Upper lobe of left lung (tissue), 6 donors: ENCODE measurements at regions not wholly inside any gene's neighbourhood (a gene's known extent, or its start where the extent isn't known, plus 50 kb on each side); places are given as distances from the start of the nearest gene placed in this dataset.

Source experiments
- ATAC-seq, 2 donors: fragments of 200-7000 bp; cut with Tn5 transposase; one replicate each; pipeline ENCODE4 v1.9.1; 2022; ENCODE audit warnings: mild to moderate bottlenecking in 2 of 2, moderate library complexity in 2 of 2; ENCODE audit not compliant: low FRiP score in 2 of 2
- DNase-seq, 2 donors: peaks; one replicate each; pipeline ENCODE4 v3.0.0-alpha.2; 2019 to 2020
- H3K27ac ChIP-seq, 4 donors: fragments of 200-600 bp; sonication (generic); one replicate each; pipeline ENCODE4 v1.5.1; 2016 to 2019
- H3K27me3 ChIP-seq, 4 donors: fragments of 200-600 bp; sonication (generic); one replicate each; pipeline ENCODE4 v1.5.1; 2017 to 2019
- H3K36me3 ChIP-seq, 4 donors: fragments of 200-600 bp; sonication (generic); one replicate each; pipeline ENCODE4 v1.5.1; 2016 to 2019
- H3K4me1 ChIP-seq, 4 donors: fragments of 200-600 bp; sonication (generic); one replicate each; pipeline ENCODE4 v1.5.1; 2018 to 2019
- H3K4me3 ChIP-seq, 4 donors: fragments of 200-600 bp; sonication (generic); one replicate each; pipeline ENCODE4 v1.5.1; 2017 to 2019; ENCODE audit warnings: mild to moderate bottlenecking in 2 of 4, moderate library complexity in 1 of 4
- H3K9me3 ChIP-seq, 4 donors: fragments of 200-600 bp; sonication (generic); one replicate each; pipeline ENCODE4 v1.5.1; 2018 to 2019
- CTCF ChIP-seq, 6 experiments: fragments of 450-650 bp in 4 of 6; fragments of 200-600 bp in 2 of 6; sonication (generic) in 2 of 6; IDR thresholded peaks; one replicate each; pipeline ENCODE4 v1.5.1; 2016 to 2019; ENCODE audit warnings: antibody characterized with exemption in 6 of 6
- EP300 ChIP-seq, 4 donors: sonication (generic); formaldehyde crosslinking; IDR thresholded peaks; one replicate each; pipeline ENCODE4 v1.5.1; 2017; ENCODE audit warnings: antibody characterized with exemption in 4 of 4, control low read depth in 2 of 4
- POLR2A ChIP-seq, 4 donors: fragments of 450-650 bp; IDR thresholded peaks; one replicate each; pipeline ENCODE4 v1.5.1; 2016 to 2017; ENCODE audit warnings: antibody characterized with exemption in 4 of 4, mild to moderate bottlenecking in 2 of 4
- POLR2AphosphoS5 ChIP-seq, 2 donors: sonication (generic); formaldehyde crosslinking; IDR thresholded peaks; one replicate each; pipeline ENCODE4 v1.5.1; 2017; ENCODE audit warnings: antibody characterized with exemption in 2 of 2
- WGBS, 2 donors: methylation state at CpG; one replicate each; pipeline ENCODE4 v1.1.5; 2017 to 2018; 5-methylcytosine and 5-hydroxymethylcytosine counted together
- donor health status: DM: no; HTN: no; CAD: no; lungs with moderate emphysema.
- donor health status: DM: no; HTN: yes; CAD: no; lungs with severe emphysema.

- no peak overlapping the region for H3K27ac ChIP-seq
- ATAC-seq, result no peak
- TF ChIP-seq POLR2A (IDR thresholded peaks at IDR 0.05) (no peak), POLR2AphosphoS5 (IDR thresholded peaks at IDR 0.05) (no peak), CTCF (IDR thresholded peaks at IDR 0.05) (no peak), EP300 (IDR thresholded peaks at IDR 0.05) (no peak)
- no peaks in the 10 kb centered on the region for H3K27me3 ChIP-seq
- H3K4me3 ChIP-seq, result no peak overlapping the region
- 94 to 100% methylated on average over 1 of the region's 1 CpG for WGBS, 2 donors
- no peak for DNase-seq
- no peaks in the 10 kb centered on the region for H3K9me3 ChIP-seq
- no peaks in the 10 kb centered on the region for H3K4me1 ChIP-seq
- H3K36me3 ChIP-seq, result no peaks in the 10 kb centered on the region
Measured at GRCh38 chrX:23610495-23610894, 56.8 kb upstream of the PRDX4 start.

GRCh38 chrX:23612846-23613245 lies 54.4 kb upstream of the PRDX4 start:
- Histone ChIP-seq H3K27ac (no peak overlapping the region), H3K9me3 (no peaks in the 10 kb centered on the region), H3K4me1 (no peaks in the 10 kb centered on the region), H3K36me3 (no peaks in the 10 kb centered on the region), H3K4me3 (no peak overlapping the region), H3K27me3 (no peaks in the 10 kb centered on the region)
- TF ChIP-seq CTCF (IDR thresholded peaks at IDR 0.05) (no peak), POLR2AphosphoS5 (IDR thresholded peaks at IDR 0.05) (no peak), EP300 (IDR thresholded peaks at IDR 0.05) (no peak)
- 69 to 94% methylated on average over 1 of the region's 1 CpG for WGBS, 2 donors
- DNase-seq, result no peak
- ATAC-seq, result no peak

- ATAC-seq, result no peak
- no peak for DNase-seq
- no peak for TF ChIP-seq EP300 (IDR thresholded peaks at IDR 0.05)
- TF ChIP-seq CTCF (IDR thresholded peaks at IDR 0.05), result peak in 4 of 6 experiments; percentile 25 to 46 (median 33)
Measured at GRCh38 chrX:23616361-23616760, 50.9 kb upstream of the PRDX4 start.

More at GRCh38 chrX:23616361-23616760, 50.9 kb upstream of the PRDX4 start:
- Histone ChIP-seq H3K4me3 (no peak overlapping the region), H3K4me1 (no peaks in the 10 kb centered on the region), H3K9me3 (no peaks in the 10 kb centered on the region), H3K27me3 (no peaks in the 10 kb centered on the region), H3K36me3 (no peaks in the 10 kb centered on the region), H3K27ac (no peak overlapping the region)
- 37 to 40% methylated on average over 5 of the region's 5 CpGs for WGBS, 2 donors
